AG09319 (cell line): ENCODE measurements at regions not wholly inside any gene's neighbourhood (a gene's known extent, or its start where the extent isn't known, plus 50 kb on each side); places are given as distances from the start of the nearest gene placed in this dataset.
"Not testable (repeated sequence)": the region's sequence is repeated elsewhere in the genome, so short reads cannot be mapped to it uniquely, and the experiment has no call there.

ENCODE experiments used
- DNase-seq: peaks from one replicate; pipeline ENCODE4 v3.0.0-alpha.2; 2010; ENCODE audit warnings: low read depth; ENCODE audit errors: extremely low read depth
- TF ChIP-seq, protein P1 (sequence below): IDR thresholded peaks from 2 replicates; pipeline ENCODE4 v1.5.1; 2011; ENCODE audit warnings: low read depth, mild to moderate bottlenecking, inconsistent platforms, low read length, moderate library complexity

DNA sequence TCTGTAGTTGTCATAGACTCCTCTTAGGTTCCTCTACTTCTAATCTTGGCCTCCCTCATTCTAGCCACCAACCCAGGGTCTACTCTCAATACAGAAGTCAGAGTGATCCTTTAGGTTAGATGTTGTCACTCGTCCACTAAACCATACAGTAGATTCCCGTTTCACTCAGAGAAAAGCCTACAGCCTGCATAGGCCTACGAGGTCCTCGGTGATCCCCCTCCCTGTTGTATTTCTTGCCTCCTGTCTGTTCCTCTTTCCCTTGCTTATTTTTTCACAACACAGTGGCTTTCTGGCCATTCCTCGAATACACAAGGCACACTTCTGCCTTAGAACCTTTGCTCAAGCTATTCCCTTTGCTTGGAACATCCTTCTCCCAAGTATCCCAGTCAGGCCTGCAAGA lies 183.0 kb upstream of the PRSS1 start:
- DNase-seq: no peak
- TF ChIP-seq, protein P1, sequence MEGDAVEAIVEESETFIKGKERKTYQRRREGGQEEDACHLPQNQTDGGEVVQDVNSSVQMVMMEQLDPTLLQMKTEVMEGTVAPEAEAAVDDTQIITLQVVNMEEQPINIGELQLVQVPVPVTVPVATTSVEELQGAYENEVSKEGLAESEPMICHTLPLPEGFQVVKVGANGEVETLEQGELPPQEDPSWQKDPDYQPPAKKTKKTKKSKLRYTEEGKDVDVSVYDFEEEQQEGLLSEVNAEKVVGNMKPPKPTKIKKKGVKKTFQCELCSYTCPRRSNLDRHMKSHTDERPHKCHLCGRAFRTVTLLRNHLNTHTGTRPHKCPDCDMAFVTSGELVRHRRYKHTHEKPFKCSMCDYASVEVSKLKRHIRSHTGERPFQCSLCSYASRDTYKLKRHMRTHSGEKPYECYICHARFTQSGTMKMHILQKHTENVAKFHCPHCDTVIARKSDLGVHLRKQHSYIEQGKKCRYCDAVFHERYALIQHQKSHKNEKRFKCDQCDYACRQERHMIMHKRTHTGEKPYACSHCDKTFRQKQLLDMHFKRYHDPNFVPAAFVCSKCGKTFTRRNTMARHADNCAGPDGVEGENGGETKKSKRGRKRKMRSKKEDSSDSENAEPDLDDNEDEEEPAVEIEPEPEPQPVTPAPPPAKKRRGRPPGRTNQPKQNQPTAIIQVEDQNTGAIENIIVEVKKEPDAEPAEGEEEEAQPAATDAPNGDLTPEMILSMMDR: no peak

DNA sequence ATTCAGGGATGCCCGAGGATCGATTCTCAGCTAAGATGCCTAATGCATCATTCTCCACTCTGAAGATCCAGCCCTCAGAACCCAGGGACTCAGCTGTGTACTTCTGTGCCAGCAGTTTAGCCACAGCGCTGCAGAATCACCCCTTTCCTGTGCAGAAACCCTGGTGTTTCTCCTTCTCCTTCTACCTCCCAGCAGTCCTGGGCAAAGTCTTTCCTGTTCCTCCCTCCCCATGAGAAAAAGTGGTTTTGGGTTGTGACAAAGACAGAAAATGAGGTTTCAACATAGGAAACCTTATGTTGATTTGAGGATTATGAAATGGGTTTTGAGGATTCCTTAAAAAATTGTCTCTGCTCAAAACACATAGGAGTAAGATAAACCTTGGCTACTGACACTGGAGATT lies 185.1 kb upstream of the PRSS1 start:
- not testable (repeated sequence) for DNase-seq

DNA sequence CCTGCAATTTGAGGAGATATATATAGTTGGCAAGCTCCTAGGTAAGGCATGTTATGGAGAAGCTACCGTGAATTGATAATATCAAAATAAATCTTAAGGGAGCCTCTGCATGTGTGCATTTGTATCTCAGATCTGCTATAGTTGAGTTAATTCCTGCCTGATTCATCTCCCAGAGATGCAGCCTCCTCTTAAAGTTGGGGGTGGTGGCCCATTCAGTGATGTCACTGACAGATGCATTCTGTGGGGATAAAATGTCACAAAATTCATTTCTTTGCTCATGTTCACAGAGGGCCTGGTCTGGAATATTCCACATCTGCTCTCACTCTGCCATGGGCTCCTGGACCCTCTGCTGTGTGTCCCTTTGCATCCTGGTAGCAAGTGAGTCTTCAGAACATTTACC lies 185.8 kb upstream of the PRSS1 start:
- TF ChIP-seq, protein P1: no peak
- DNase-seq: no peak

DNA sequence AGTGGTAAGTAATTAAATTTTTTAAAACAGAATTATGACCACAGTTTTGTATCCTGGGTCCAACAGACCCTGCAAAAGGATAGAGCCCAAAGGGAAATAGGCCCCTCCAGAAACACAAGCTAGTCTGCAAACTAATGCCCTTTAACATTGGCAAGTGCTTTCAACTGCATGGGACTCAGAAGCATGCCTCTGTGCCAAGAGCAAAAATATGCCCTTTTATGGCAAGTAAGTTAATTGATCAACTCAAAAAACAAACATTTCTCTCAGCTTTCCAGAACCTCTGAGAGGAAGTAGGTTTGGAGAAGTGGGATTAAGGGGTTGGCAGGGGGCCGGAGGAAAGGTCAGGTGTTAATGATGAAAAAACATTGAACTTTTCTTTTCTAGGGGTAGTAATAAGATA lies 186.6 kb upstream of the PRSS1 start:
- DNase-seq: no peak
- TF ChIP-seq, protein P1: no peak

DNA sequence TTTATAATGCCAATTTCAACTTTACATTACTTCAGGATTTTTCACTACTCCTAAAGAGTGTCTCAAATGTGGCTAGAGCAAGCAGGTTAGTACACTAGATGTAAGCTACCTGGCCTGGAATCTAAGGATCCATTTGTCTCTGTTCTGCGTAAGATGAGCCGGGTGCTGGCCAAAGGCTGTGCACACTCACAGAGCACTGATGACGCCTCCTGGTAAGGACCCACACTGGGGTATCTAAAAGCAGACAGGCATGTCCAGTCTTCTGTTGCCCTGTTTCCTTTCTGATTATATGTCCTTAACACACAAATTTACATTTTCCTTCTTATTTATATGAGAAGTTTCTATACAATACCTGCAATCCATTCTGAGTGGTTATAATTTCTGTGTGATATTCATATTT lies 187.9 kb upstream of the PRSS1 start:
- not testable (repeated sequence) for DNase-seq

DNA sequence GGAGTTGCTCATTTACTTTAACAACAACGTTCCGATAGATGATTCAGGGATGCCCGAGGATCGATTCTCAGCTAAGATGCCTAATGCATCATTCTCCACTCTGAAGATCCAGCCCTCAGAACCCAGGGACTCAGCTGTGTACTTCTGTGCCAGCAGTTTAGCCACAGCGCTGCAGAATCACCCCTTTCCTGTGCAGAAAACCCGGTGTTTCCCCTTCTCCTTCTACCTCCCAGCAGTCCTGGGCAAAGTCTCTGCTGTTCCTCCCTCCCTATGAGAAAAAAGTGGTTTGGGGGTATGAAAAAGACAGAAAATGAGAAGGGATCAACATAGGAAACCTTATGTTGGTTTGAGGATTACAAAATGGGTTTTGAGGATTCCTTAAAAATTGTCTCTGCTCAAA lies 188.5 kb upstream of the PRSS1 start:
- DNase-seq: not testable (repeated sequence)

DNA sequence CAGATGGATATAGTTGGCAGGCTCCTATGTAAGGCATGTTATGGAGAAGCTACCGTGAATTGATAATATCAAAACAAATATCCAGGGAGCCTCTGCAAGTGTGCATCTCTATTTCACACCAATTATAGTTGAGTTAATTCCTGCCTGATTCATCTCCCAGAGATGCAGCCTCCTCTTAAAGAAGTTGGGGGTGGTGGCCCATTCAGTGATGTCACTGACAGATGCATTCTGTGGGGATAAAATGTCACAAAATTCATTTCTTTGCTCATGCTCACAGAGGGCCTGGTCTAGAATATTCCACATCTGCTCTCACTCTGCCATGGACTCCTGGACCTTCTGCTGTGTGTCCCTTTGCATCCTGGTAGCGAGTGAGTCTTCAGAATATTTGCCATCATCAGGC lies 189.1 kb upstream of the PRSS1 start:
- TF ChIP-seq, protein P1: no peak

DNA sequence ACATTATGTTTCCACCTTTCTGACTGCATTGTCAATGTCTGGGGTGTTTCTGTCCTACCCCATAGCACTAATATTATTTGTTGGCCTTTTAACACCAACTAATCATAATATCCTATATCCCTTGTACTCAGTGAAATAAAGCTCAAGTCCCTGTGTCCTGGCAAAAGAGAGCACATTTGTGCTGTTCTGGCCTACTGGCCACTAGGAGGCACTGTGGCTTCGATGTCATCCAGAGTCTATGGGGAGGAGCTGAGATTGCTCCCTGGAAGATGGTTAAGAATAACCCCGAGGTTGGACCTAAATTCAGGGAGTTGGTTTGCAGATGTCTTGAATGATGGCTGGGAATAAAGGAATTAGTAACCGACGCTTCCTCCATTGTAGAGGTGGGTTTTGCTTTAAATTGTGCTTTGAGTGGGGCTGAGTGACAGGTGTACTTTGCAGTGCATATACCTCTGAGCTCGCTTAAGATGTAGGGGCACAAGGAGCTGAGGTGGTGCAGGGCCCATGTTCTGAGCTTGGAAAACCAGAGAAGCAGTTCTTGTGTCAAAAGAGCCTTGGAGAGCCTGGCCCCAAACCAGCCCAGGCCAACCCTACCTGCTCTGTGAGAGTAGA lies 191.2 kb upstream of the PRSS1 start:
- TF ChIP-seq, protein P1: peak; percentile 61

More for the DNA sequence above, 189.1 kb upstream of the PRSS1 start:
- no peak for DNase-seq

DNA sequence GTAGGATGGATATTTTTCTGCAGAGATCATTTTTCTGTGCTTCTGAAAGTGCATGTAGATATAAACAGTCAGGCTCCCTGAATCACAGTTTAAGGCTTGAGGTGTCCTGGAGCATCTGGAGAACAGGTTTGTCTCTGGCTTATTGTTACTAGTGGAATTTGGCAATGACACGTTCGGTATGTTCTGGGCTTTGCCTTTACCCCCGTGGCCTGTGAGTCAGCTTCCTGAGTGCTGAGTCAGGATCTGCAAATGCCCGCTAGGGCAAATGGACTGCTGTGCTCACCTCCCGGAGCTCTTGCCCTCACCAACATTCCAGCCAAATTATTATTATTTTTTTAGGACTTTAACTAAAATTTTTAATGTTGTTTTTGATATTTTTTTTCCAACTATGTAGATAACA lies 192.5 kb upstream of the PRSS1 start:
- TF ChIP-seq, protein P1: peak; percentile 28
- DNase-seq: peak; percentile 94

More for the DNA sequence above, 191.2 kb upstream of the PRSS1 start:
- no peak for DNase-seq
